ENCODE measurements at regions not wholly inside any gene's neighbourhood (a gene's known extent, or its start where the extent isn't known, plus 50 kb on each side); places are given as distances from the start of the nearest gene placed in this dataset.

- in situ Hi-C loops (cut with MboI), result no loop called here
- H3K4me2 ChIP-seq (ENCODE audit: unreplicated experiment), result no peak overlapping the region
- H3K4me3 ChIP-seq, result no peak overlapping the region
These were observed 104.5 kb upstream of the ZNF521 start for GRCh38 chr18:25456334-25457010.

GRCh38 chr18:25455646-25456045 lies 103.7 kb upstream of the ZNF521 start:
- TF ChIP-seq EZH2phosphoT487 (IDR thresholded peaks at IDR 0.05; ENCODE audit: insufficient read depth, low read depth), result no peak
- no peak for TF ChIP-seq EZH2 (IDR thresholded peaks at IDR 0.05; ENCODE audit: insufficient read depth, poor library complexity, severe bottlenecking)
- Histone ChIP-seq H3K4me2 (ENCODE audit: unreplicated experiment) (no peak overlapping the region), H3K4me3 (no peak overlapping the region), H4K20me1 (ENCODE audit: insufficient read depth) (no peaks in the 10 kb centered on the region), H2AFZ (no peak overlapping the region), H3K4me1 (ENCODE audit: insufficient read depth) (peaks cover 31% of the 10 kb centered on the region), H3K27me3 (replicated peaks; ENCODE audit: insufficient read depth) (no peaks in the 10 kb centered on the region), H3F3A (ENCODE audit: insufficient read depth) (no peaks in the 10 kb centered on the region), H3K9me2 (ENCODE audit: insufficient read depth) (no peaks in the 10 kb centered on the region), H3K79me2 (ENCODE audit: insufficient read depth) (no peaks in the 10 kb centered on the region), H3K9me3 (ENCODE audit: low read depth) (no peaks in the 10 kb centered on the region), H3K27ac (no peak overlapping the region), H3K9ac (no peak overlapping the region), H3K36me3 (ENCODE audit: low read depth) (no peaks in the 10 kb centered on the region)
- in situ Hi-C loops (cut with MboI), result no loop called here
- WGBS, 2 experiments (ENCODE audit: low coverage in 1 of 2, low lambda C conversion rate in 2 of 2, missing lambda C conversion rate in 2 of 2), result 24 to 25% methylated on average over 2 of the region's 2 CpGs
- DNase-seq, result no peak

More at GRCh38 chr18:25456334-25457010, 104.5 kb upstream of the ZNF521 start:
- WGBS, 2 experiments (ENCODE audit: low coverage in 1 of 2, low lambda C conversion rate in 2 of 2, missing lambda C conversion rate in 2 of 2), result 51 to 52% methylated on average over 15 of the region's 15 CpGs
- Histone ChIP-seq H4K20me1 (ENCODE audit: insufficient read depth) (no peaks in the 10 kb centered on the region), H3K9me2 (ENCODE audit: insufficient read depth) (no peaks in the 10 kb centered on the region), H3K79me2 (ENCODE audit: insufficient read depth) (no peaks in the 10 kb centered on the region), H2AFZ (no peak overlapping the region), H3K4me1 (ENCODE audit: insufficient read depth) (peaks cover 31% of the 10 kb centered on the region), H3K36me3 (ENCODE audit: low read depth) (no peaks in the 10 kb centered on the region), H3K27ac (no peak overlapping the region), H3K9ac (no peak overlapping the region), H3F3A (ENCODE audit: insufficient read depth) (no peaks in the 10 kb centered on the region), H3K27me3 (replicated peaks; ENCODE audit: insufficient read depth) (no peaks in the 10 kb centered on the region), H3K9me3 (ENCODE audit: low read depth) (no peaks in the 10 kb centered on the region)
- no peak for DNase-seq
- TF ChIP-seq EZH2phosphoT487 (IDR thresholded peaks at IDR 0.05; ENCODE audit: insufficient read depth, low read depth), result no peak
- TF ChIP-seq EZH2 (IDR thresholded peaks at IDR 0.05; ENCODE audit: insufficient read depth, poor library complexity, severe bottlenecking), result no peak

- no peaks in the 10 kb centered on the region for H3F3A ChIP-seq (ENCODE audit: insufficient read depth)
- H3K4me1 ChIP-seq (ENCODE audit: insufficient read depth), result peaks cover 31% of the 10 kb centered on the region
- H3K36me3 ChIP-seq (ENCODE audit: low read depth), result no peaks in the 10 kb centered on the region
- no peak for DNase-seq
- no peaks in the 10 kb centered on the region for H3K9me3 ChIP-seq (ENCODE audit: low read depth)
- H2AFZ ChIP-seq, result no peak overlapping the region
- H3K27me3 ChIP-seq (replicated peaks; ENCODE audit: insufficient read depth), result no peaks in the 10 kb centered on the region
- no peaks in the 10 kb centered on the region for H3K79me2 ChIP-seq (ENCODE audit: insufficient read depth)
- H3K9ac ChIP-seq, result no peak overlapping the region
- no peak overlapping the region for H3K4me3 ChIP-seq
- no peak for TF ChIP-seq EZH2phosphoT487 (IDR thresholded peaks at IDR 0.05; ENCODE audit: insufficient read depth, low read depth)
- TF ChIP-seq EZH2 (IDR thresholded peaks at IDR 0.05; ENCODE audit: insufficient read depth, poor library complexity, severe bottlenecking), result no peak
- no peak overlapping the region for H3K4me2 ChIP-seq (ENCODE audit: unreplicated experiment)
- no peak overlapping the region for H3K27ac ChIP-seq
- 0 to 10% methylated on average over 1 of the region's 1 CpG for WGBS, 2 experiments (ENCODE audit: low coverage in 1 of 2, low lambda C conversion rate in 2 of 2, missing lambda C conversion rate in 2 of 2)
- in situ Hi-C loops (cut with MboI), result no loop called here
- no peaks in the 10 kb centered on the region for H3K9me2 ChIP-seq (ENCODE audit: insufficient read depth)
- no peaks in the 10 kb centered on the region for H4K20me1 ChIP-seq (ENCODE audit: insufficient read depth)
These were observed 103.2 kb upstream of the ZNF521 start for GRCh38 chr18:25455159-25455558.

- Histone ChIP-seq H3K9me3 (ENCODE audit: low read depth) (no peaks in the 10 kb centered on the region), H3K36me3 (ENCODE audit: low read depth) (no peaks in the 10 kb centered on the region), H3K27ac (no peak overlapping the region), H3K9ac (no peak overlapping the region), H3K9me2 (ENCODE audit: insufficient read depth) (no peaks in the 10 kb centered on the region), H4K20me1 (ENCODE audit: insufficient read depth) (no peaks in the 10 kb centered on the region), H3K4me2 (ENCODE audit: unreplicated experiment) (no peak overlapping the region), H3F3A (ENCODE audit: insufficient read depth) (no peaks in the 10 kb centered on the region), H3K79me2 (ENCODE audit: insufficient read depth) (no peaks in the 10 kb centered on the region), H3K4me3 (no peak overlapping the region), H3K4me1 (ENCODE audit: insufficient read depth) (peaks cover 31% of the 10 kb centered on the region), H2AFZ (no peak overlapping the region), H3K27me3 (replicated peaks; ENCODE audit: insufficient read depth) (no peaks in the 10 kb centered on the region)
- TF ChIP-seq EZH2 (IDR thresholded peaks at IDR 0.05; ENCODE audit: insufficient read depth, poor library complexity, severe bottlenecking) (no peak), EZH2phosphoT487 (IDR thresholded peaks at IDR 0.05; ENCODE audit: insufficient read depth, low read depth) (no peak)
- DNase-seq, result no peak
- in situ Hi-C loops (cut with MboI), result no loop called here
- 38 to 45% methylated on average over 3 of the region's 3 CpGs for WGBS, 2 experiments (ENCODE audit: low coverage in 1 of 2, low lambda C conversion rate in 2 of 2, missing lambda C conversion rate in 2 of 2)
These were observed 102.8 kb upstream of the ZNF521 start for GRCh38 chr18:25454730-25455129.

Data from GM23248 (cell line).